AML-193 (cell line): ENCODE measurements at regions not wholly inside any gene's neighbourhood (a gene's known extent, or its start where the extent isn't known, plus 50 kb on each side); places are given as distances from the start of the nearest gene placed in this dataset.

Source experiments
- DNase-seq, 2 experiments: peaks; one replicate each; lab custom pipeline; 2025; lab: John Stamatoyannopoulos, UW

DNA sequence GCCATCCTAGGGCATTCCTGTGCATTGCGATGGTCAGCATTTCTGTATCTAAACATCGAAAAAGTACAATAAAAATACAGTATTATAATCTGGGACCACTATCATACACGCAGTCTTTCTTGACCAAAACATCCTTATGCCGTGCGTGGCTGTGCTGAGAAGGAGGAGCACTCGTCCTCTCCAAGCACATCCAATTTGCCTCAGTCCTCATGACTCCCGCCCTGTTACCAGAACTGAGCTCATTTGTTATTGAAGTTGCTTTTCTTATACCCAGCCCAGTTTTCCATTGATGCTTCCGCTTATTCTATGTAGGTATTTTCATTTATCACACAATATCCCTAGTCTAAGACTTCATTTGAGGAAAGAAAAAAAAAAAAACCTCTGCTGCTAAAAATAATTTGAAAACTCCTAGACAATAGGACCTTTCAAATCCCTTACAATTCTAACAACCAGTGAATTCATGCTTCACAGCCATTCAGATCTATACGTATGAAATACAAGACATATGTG, 236.9 kb upstream of the PLEKHG7 start:
- DNase-seq, result no peak

DNA sequence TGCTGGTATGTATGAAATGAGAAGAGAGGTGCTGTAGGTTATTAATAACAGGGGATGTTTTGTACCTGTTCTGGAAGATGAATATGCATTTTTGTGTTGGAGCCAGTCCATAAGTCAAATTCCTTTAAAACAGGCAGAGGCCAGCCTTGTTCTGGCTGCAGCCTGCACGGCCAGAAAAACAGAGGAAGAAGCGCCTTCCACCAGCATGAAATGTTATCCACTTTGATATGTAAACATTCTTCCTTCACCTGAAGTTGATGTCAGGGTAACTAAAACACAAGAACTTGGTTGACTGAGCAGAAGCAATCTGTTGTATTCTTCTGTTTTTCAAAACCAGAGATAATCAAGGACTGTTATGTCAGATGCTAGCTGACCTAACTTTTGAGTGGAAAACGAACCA, 237.9 kb upstream of the PLEKHG7 start:
- DNase-seq, result no peak

DNA sequence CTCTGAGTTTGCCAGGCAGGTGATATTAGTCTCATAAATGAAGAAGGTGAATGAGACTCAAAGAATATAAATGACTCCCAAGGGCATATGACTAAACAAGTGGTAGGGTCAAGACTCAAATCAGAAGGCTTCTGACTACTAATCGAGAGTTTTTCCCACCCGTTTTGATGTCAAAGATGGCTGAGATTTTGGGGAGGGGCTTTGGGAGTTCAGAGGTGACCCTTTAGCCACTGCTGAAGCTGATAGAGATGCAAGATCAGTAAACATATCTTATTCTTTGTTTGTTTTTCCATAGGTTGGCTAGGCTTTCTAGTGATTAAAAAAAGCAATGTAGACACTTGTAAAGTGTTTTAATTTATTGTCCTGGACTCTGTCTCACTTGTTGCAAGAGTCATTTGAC, 239.6 kb upstream of the PLEKHG7 start:
- DNase-seq, result no peak

DNA sequence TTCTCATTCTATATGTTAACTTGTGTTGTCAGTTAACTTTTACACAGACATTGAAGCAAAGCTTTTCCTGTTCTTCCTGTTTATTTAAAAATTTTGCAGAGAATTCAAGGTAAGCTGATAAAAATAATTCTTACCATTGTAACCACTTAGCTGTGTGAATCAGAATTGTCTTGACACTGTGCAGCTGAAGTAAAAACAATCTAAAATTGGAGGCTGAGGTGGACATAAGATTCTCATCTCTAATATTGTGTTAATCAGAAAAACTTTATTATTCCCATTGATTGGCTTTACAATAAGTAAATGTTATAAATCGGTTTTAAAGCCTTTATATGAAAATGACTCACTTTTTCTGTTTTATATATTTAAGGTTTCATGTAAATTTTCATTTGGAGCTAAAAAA, 240.3 kb upstream of the PLEKHG7 start:
- DNase-seq, result no peak

DNA sequence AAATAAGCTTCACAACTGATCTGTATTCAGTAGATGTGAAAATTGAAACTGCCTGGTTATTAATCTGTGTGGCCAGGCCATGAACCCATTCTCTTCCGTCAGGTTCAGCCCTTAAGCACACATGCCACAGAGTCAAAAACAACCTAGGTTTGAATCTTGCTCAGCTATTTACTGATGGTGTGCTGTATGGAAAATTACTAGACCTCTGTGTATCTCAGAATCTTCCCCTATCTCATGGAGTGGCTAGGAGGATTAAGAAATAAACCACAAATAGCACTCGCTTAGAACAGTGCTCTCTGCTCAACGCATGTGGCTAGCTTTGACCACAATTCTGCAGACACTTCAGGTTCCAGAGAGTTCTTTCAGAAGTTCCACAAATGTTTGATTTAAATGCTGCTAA, 240.7 kb upstream of the PLEKHG7 start:
- DNase-seq, result peak; percentile 69 to 73

DNA sequence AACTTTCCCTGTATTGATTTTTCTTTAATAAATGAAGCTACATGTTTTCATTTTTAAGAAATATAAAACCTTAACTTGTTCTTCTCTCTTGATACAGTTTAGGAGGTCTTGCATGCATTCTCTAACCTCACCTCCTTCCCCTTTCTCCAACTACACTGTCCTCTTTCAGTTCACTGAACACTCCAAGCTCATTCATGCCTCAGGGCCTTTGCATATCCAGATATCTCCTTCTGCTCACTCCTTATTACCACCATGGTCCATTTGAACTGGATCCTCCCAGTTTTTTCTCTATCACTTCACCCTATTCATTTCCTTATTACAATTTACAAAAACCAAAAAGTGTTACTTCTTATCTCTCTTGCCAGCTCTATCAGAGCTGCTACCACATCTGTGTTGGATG, 242.9 kb upstream of the PLEKHG7 start:
- no peak for DNase-seq

DNA sequence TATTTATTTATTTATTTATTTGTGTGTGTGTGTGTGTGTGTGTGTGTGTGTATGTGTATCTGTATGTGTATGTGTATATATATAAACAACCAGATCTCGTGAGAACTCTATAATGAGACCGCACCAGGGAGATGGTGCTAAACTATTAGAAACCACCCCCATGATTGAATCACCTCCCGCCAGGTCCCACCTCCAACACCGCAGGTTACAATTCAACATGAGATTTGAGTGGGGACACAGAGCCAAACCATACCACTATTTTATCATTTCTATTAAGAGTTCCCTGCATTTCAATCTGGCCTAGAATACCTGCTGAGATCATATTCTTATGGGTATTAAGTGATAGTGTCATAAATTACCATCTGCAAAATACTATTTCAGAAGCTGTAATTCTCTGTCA, 243.8 kb upstream of the PLEKHG7 start:
- no peak for DNase-seq

DNA sequence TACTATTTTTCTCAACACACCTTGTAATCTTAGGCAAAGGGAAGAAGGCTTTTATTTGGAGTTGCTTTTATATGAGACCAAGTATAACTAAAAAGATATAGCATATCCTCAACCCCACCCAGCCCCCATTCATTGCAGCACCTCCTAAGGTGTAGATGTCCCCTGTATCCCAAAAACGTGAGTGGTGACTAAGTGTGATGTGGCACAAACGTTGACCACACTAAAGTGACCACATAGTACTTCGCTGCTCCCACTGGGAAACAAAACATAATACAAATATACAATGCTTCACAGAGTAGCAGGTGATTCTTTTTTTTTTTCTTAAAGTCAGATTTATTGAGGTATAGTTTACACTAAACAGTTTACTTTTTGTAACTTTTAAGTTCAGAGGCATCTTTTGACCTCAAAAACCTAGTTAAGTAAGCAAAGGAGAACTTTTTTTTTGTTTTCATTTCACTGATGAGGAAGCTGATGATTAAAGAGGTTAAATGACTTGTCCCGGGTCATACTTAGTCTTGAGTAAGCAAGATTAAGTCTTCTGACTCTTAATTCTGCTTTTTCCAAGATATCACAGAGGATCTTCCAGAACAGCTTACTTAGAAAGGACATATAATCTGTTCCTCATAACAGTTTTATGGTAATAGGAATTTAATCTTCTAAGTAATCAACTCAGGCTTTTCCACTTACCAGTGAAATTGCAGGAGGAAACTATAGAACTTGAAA, 245.2 kb upstream of the PLEKHG7 start:
- no peak for DNase-seq

DNA sequence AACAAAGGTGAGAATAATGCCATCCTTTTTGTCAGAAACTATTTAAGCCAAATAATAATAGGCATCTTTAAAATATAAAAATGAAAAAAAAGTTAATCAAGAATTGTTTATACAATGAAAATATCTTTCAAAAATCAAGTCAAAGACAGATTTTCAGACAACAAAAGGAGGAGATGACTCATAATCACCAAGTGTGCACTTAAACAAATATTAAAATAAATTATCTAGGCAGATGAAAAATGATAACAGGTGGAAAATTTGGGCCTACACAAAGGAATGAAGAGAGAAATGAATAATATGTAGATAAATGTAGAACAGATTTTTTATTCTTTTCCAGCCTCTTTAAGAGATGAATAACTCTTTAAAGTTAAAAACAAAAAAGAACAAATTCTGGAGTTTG, 250.0 kb upstream of the PLEKHG7 start:
- no peak for DNase-seq

DNA sequence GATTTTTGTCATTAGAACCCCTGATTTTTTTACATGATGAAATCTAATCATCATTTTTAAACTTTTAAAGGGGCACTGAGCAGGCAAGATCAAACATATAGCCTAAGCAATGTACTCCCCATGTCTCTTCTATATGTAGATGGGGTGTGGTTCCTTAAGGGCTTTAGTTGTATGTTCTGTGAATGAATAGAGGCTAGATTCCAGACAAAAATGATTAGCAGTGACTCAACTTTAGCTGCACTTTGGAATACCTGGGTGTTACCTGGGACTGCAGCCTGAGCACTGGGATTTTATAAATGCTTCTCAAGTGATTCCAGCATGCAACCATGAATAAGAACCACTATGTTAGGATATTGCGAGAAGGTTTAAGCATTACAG, 256.7 kb upstream of the PLEKHG7 start:
- no peak for DNase-seq

DNA sequence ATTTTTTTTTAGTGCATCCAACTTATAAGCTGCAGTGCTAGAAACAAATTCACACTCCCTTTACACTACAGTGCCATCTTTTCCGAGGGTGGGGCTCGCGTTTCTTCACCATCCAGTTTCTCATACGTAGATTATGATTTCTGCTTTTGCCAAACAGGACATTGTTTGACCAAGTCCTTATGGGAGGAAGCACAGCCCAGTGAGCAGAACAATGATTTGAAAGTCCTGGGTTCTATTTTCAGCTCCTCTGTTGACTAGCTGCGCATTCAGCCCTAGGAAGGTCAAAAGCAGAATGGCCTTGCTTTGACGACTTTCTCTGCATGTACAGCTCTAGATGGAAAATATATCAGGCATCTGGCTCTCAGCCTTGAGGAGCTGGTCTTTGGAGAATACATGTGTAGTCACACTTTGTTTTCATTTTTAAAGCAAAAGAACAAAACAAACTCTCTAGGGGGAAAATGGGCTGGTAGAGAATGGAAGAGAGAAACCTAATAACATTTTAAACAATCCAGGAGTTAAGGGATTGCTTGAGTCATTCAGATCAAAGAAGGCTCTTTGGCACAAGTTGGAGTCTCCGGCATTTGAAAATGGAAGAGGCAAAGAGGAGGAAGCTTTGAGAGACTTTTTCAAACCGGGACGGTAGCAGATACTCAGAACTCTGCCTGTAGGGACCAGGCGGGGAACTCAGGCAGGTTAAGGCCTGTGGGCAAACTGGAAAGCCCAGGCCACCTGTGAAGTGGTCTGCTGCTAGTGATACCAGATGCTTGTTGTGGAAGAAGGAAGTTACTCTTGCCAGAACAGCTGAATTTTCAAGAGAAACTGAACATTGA, 257.3 kb upstream of the PLEKHG7 start:
- no peak for DNase-seq

DNA sequence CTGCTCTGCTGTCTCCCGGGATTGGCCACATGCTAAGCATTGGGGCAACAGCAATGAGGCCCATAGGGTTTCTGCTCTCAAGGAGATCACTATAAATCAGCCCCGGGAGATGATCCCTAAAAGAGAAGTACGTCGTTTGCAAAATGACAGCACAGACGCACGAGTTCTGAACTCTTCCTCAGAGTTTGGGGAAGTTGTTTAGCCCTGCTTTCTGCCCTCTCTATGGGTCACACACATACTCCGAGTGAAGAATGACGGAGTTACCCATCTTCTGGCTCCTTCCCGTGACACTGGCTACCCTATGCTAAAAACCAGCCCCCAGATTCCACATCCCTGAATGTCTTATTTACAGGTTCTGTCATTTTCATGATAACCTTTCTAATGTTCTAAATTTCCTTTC, 258.0 kb upstream of the PLEKHG7 start:
- no peak for DNase-seq

DNA sequence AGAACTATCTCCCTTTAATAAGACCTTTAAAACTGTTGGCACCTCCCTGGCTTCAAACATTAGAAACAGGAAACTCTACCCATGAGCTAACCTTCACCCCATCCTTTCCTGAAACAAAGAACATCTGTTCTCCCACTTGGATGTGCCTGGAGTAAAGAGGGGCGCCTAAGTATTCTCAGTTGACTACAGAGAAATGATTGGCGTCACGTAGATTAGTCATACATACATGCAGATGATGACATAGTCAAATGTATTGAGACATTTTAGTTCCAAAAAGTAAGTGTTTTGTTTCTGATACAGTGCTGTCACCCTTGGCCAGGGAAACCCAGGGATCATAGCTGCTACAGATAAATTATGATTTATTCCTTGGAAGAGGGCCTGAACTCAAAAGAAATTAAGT, 260.0 kb upstream of the PLEKHG7 start:
- no peak for DNase-seq

DNA sequence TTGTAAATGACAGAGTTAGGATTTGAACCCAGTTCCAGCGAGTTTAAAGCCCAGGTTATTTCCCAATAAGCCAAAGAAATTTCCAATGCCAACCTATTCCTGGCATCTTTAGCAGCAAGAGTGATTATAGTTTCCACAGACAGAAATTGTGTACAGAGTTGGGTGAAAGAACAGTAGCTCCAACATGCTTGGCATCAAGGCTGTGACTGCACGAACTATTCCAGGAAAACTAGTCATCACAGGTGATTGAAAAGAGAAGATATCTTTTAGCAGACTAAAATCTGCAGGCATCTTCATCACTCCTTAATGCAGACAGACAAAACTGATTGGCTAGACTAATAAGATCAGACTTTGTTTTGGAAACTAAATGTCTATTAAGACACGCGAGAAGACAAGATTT, 262.7 kb upstream of the PLEKHG7 start:
- DNase-seq, result no peak

DNA sequence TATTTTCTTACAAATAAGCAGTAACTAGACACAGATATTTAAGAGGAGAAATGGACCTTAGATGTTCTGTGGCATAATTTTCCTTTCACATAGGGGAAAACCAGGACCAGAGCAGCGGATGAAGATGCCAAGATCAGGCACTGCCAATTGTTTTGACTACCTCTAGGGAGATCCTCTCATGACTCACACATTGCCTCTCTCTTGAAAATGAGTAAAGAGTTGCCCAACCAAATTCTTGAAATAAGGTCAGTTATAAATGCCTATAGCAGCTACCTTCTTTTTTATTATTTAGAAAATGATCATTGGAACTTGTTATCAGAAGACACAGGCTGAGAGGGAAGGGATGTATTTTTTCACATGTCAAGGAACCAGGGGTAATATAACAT, 263.4 kb upstream of the PLEKHG7 start:
- DNase-seq, result peak in 1 of 2 experiments; percentile 21

DNA sequence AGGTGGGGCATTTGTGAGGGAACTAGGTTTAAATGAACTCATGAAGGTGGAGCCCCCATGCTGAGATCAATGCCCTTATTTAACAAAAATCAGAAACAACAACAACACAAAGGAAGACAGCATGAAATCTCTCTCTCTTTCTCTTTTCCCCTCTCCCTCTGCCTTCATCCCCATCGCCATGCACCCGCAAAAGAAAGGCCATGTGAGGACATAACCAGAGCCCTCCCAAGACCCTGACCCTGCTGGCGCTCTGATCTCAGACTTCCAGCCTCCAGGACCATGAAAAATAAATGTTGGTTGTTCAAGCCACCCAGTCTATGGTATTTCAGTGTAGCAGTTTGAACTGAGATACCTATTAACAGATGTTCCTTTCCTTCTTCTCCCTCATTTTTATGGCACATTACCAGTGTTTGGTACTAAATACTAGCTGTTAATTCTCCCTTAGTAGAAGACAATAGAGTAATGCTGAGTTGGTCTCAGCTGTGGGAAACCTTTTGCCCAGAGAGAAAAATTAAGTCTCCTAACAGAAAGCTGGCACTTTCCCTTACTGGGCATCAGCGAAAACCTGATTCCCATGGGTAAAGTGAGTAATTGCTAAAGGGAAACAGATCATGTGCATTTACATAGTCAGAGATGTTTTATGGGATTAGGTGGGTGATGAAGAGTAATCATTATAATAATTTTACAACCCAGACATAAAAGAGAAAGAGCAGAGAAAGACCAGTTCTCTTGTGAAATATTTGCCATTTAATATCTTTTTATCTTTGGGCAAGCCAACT, 264.0 kb upstream of the PLEKHG7 start:
- DNase-seq, result no peak

DNA sequence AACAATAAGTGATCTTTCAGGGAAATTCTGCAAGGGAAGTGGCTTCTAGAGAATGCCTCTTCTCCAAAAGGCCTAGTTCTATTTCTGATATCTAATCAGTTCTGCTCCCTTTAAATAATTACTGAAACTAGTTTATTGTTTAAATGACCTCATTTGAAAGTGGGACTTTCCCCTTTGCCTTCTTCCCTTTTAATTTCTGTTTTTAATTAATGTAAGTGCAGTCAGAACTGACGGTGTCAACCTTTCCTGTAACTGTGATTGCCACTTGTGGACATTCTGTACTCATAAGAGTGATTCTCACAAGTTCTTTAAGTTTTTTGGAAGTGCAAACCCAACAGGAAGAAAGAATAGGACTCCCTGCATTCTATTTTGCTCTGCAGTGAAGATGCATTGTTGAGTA, 265.3 kb upstream of the PLEKHG7 start:
- DNase-seq, result no peak

DNA sequence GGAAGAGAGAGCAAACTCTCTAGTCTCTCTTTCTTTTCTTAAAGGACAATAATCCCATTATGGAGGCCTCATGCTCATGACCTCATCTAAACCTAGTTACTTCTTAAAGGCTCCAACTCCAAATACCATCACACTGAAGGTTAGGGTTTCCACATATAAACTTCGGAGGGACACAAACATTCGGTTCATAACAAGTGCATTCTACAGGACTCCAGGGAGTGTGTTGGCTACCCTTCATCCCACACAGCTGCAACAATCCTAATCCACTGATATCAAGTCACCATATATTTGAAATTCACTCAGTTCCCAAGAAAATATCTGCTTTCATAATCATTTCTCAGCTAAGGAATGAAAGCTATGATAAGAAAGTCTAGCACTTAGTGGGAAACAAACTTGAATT, 265.9 kb upstream of the PLEKHG7 start:
- no peak for DNase-seq

DNA sequence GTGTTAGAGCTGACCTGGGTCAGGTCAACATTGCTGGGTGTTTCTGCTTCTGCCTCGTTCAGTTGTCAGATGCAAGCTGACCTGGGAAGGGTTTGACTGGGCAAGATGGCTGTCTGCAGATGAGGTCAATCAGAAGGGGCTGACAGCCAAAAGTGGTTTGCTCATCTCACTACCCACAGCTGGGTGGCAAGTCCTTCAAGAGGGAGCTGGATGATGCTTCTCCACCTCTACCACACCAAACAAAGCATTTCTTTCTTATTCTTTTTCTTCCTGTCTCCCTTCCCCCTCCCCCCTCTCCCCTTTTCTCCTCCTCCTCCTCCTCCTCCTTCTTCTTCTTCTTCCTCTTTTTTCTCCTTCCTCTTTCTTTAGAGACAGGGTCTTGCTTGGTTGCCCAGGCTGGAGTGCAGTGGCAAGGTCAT, 268.2 kb upstream of the PLEKHG7 start:
- no peak for DNase-seq

DNA sequence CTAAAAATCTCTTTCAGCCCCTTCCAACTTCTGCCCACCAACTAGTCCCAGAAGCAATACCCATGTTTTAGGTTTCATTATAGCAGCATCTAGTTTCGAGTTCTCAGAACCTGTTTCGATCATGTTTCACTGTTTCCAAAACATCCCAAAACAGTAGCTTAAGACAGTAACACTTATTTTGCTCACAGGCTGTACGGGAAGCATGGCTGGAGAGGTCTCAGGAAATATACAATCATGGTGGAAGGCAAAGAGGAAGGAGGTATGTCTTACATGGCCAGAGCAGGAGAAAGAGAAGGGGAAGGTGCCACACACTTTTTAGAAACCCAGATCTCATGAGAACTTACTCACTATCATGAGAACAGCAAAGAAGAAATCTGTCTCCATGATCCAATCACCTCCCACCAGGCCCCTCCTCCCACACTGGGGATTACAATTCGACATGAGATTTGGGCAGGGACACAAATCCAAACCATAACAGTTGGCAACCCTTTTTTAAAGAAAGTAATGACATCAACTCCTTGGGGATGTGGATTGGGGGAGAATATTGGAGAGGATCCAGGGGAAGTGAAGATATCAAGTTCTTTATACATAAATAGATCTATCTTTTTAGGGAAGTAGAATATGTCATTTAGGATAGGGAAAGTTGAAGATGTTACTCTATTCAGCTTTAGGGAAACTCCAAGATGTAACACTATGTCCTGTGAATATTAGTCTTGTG, 269.9 kb upstream of the PLEKHG7 start:
- no peak for DNase-seq

DNA sequence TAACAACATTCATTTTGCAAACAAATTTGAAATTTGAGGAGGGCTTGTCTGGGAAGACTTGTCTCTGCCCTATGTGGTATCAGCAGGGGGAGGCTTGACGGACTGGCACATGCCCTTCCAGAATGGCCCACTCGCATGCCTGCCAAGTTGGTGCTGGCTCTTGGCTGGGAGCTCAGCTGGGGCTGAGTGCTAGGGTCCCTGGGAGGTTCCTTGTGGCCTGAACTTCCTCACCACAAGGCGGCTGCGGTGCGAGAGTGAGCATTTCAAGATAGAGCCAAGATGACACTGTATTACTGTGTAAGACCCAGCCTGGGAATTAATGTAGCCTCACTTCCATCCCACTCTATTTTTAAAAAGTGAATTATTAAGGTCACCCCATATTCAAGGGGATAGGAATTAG, 271.6 kb upstream of the PLEKHG7 start:
- no peak for DNase-seq

DNA sequence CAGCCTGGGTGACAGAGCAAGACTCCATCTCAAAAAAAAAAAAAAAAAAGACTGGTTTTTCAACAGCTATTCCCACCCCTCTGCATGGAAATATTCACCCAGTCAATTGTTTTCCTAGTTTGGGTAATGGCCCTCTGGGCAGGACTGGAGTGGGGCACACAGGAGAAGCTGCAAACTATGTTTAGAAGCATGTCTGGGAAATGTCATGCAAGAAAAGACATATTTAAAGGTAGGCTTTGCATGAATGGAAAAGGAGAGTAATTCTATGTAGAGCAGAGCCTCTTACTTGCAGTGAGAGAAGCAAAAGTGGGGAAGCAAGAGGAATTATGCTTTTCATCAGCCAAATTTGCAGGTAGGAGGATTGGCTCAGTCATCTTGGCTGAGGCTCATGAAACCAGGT, 276.5 kb upstream of the PLEKHG7 start:
- no peak for DNase-seq
